C4-2B (cell line): ENCODE measurements at regions not wholly inside any gene's neighbourhood (a gene's known extent, or its start where the extent isn't known, plus 50 kb on each side); places are given as distances from the start of the nearest gene placed in this dataset.

Experiments used
- ZFX ChIP-seq: fragments of 450-650 bp; IDR thresholded peaks from 2 replicates; pipeline ENCODE4 v1.6.1; 2017
- TF ChIP-seq, protein P1 (sequence below): fragments of 450-650 bp; conservative IDR thresholded peaks from 2 replicates; pipeline ENCODE4 v1.5.1; 2017; ENCODE audit warnings: mild to moderate bottlenecking

DNA sequence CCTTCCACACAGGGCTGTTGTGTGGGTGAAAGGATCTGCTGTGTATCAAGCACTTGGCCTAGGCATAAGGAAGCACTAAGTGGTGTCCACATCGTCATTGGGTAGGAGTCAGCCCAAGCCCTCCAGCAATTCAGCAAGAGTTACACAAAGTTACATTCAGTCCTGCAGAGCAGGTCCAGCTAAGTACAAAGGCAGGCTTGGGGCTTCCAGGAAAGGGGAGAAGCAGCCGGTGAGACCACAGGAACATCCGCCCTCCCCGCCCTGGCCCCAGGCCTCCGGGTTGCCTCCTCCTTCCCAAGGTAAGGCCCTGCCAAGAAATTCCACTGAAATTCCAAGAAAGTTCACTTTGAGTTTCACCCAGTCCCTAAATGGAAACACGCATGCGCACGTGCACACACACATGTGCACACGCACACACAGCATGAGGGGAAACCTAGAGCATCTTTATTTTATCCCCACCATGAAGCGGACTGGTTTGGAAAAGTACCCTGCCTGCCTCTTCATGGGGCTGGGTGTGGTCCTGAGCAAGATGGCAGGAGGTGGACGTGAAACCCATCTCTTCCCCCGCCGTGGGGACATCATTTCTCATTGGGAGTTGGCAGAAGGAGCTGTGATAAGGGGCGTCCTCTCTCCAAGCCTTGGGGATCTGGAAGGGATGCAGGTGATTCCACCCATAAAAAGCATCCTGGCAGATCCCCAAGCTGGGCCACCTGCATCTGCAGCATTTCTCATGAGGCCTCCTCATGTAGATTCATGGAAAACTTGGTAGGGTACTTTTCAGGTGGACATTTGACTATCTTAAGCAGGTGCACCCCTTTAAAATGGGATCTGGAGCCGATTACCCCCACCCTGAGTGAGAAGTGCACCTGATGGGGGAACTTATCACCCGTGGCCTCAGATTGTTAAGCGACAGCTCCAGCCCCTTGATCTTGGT lies 69.1 kb upstream of the NANOS1 start:
- TF ChIP-seq, protein P1, sequence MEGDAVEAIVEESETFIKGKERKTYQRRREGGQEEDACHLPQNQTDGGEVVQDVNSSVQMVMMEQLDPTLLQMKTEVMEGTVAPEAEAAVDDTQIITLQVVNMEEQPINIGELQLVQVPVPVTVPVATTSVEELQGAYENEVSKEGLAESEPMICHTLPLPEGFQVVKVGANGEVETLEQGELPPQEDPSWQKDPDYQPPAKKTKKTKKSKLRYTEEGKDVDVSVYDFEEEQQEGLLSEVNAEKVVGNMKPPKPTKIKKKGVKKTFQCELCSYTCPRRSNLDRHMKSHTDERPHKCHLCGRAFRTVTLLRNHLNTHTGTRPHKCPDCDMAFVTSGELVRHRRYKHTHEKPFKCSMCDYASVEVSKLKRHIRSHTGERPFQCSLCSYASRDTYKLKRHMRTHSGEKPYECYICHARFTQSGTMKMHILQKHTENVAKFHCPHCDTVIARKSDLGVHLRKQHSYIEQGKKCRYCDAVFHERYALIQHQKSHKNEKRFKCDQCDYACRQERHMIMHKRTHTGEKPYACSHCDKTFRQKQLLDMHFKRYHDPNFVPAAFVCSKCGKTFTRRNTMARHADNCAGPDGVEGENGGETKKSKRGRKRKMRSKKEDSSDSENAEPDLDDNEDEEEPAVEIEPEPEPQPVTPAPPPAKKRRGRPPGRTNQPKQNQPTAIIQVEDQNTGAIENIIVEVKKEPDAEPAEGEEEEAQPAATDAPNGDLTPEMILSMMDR, result no peak
- no peak; the same call in 1 of the 2 replicates for TF ChIP-seq ZFX
